K562 (cell line): ENCODE measurements at regions not wholly inside any gene's neighbourhood (a gene's known extent, or its start where the extent isn't known, plus 50 kb on each side); places are given as distances from the start of the nearest gene placed in this dataset.
A peak's percentile ranks its signal among the peaks of the same experiment; 100 is the strongest.

Experiments used
- FOXA3 ChIP-seq, 2 experiments: fragments of 450-650 bp in 1 of 2; sonication (generic) in 1 of 2; formaldehyde crosslinking; IDR thresholded peaks in 1 of 2; conservative IDR thresholded peaks in 1 of 2; 2 replicates each; pipeline versions ENCODE4 v1.4.0 to v1.8.0; 2020 to 2022; ENCODE audit warnings: mild to moderate bottlenecking in 2 of 2, missing genetic modification reagents in 1 of 2
- HNRNPUL1 ChIP-seq: fragments of 200-400 bp; formaldehyde crosslinking; IDR thresholded peaks from 2 replicates; pipeline ENCODE4 v1.6.1; 2017; ENCODE audit warnings: low read length
- MEIS2 ChIP-seq: fragments of 450-650 bp; IDR thresholded peaks from 2 replicates; pipeline ENCODE4 v1.6.1; 2014; ENCODE audit warnings: mild to moderate bottlenecking; ENCODE audit not compliant: partially characterized antibody
- MYBL2 ChIP-seq, 2 experiments: fragments of 450-650 bp in 1 of 2; sonication (generic) in 1 of 2; formaldehyde crosslinking in 1 of 2; IDR thresholded peaks; 2 replicates each; pipeline versions ENCODE4 v1.6.1 to v1.8.1; 2017 to 2022; ENCODE audit warnings: borderline replicate concordance in 1 of 2, inconsistent platforms in 1 of 2, low read depth in 1 of 2, mild to moderate bottlenecking in 1 of 2, missing genetic modification reagents in 1 of 2, moderate library complexity in 1 of 2
- NR2C1 ChIP-seq, 2 experiments: fragments of 450-650 bp; IDR thresholded peaks; 2 replicates each; pipeline ENCODE4 v1.6.1; 2017; ENCODE audit warnings: mild to moderate bottlenecking in 2 of 2, antibody characterized with exemption in 1 of 2, inconsistent platforms in 1 of 2, missing compliant biosample characterization in 1 of 2, missing genetic modification characterization in 1 of 2
- RFX5 ChIP-seq: IDR thresholded peaks from 2 replicates; pipeline ENCODE4 v1.6.1; 2011; ENCODE audit warnings: low read depth, mild to moderate bottlenecking, improper control_type of control experiment, low read length
- SMAD4 ChIP-seq: fragments of 250-450 bp; sonication (Bioruptor Pico); conservative IDR thresholded peaks from 2 replicates; pipeline ENCODE4 v1.8.0; 2021; ENCODE audit warnings: inconsistent platforms, mild to moderate bottlenecking, moderate library complexity
- SUPT5H ChIP-seq: fragments of 450-650 bp; IDR thresholded peaks from 2 replicates; pipeline ENCODE4 v1.6.1; 2016
- YBX1 ChIP-seq: fragments of 450-650 bp; IDR thresholded peaks from 2 replicates; pipeline ENCODE4 v1.7.1; 2016; ENCODE audit warnings: mild to moderate bottlenecking
- ZNF354B ChIP-seq: fragments of 250-450 bp; sonication (Bioruptor Pico); IDR thresholded peaks from 2 replicates; pipeline ENCODE4 v1.4.0; 2020
- ZNF436 ChIP-seq: fragments of 250-450, 450-650 bp; sonication (Bioruptor Pico); formaldehyde crosslinking; IDR thresholded peaks from 2 replicates; pipeline ENCODE4 v1.7.0; 2020; ENCODE audit warnings: mild to moderate bottlenecking
- ZNF695 ChIP-seq: fragments of 450-650 bp; formaldehyde crosslinking; IDR thresholded peaks from 2 replicates; pipeline ENCODE4 v1.4.0; 2020; ENCODE audit warnings: mild to moderate bottlenecking, moderate library complexity
- TF ChIP-seq, protein P1 (sequence below): sonication (generic); formaldehyde crosslinking; IDR thresholded peaks from 2 replicates; pipeline ENCODE4 v1.8.1; 2023; ENCODE audit warnings: missing genetic modification reagents, mild to moderate bottlenecking, borderline replicate concordance
- TF ChIP-seq, protein P2 (sequence below): fragments of 450-650 bp; formaldehyde crosslinking; IDR thresholded peaks from 2 replicates; pipeline ENCODE4 v1.4.0; 2020; ENCODE audit warnings: mild to moderate bottlenecking, moderate library complexity
- TF ChIP-seq, protein P3 (sequence below): fragments of 250-450 bp; sonication (Bioruptor Pico); IDR thresholded peaks from 2 replicates; pipeline ENCODE4 v1.8.0; 2022; ENCODE audit warnings: inconsistent platforms
- TF ChIP-seq, protein P4 (sequence below): fragments of 450-650 bp; IDR thresholded peaks from 2 replicates; pipeline ENCODE4 v1.6.1; 2016; ENCODE audit warnings: missing biosample characterization, missing genetic modification characterization

GRCh38 chr20:53738039-53738944, 144.7 kb upstream of the ZNF217 start (continued):
- TF ChIP-seq FOXA3 (CRISPR knock-in tag; conservative IDR thresholded peaks at IDR 0.05 in 1 of 2, IDR thresholded peaks at IDR 0.05 in 1 of 2) (peak; percentile 62 to 67; a peak in 2 of 4 replicates), ZNF354B (CRISPR knock-in tag) (no peak), HNRNPUL1 (no peak), ZNF436 (CRISPR knock-in tag) (no peak), MYBL2 (IDR thresholded peaks at IDR 0.05; ENCODE audit: low read depth) (no peak), MYBL2 (CRISPR knock-in tag; IDR thresholded peaks at IDR 0.05; ENCODE audit: borderline replicate concordance) (no peak), ZNF695 (no peak), NR2C1 (IDR thresholded peaks at IDR 0.05) (no peak), NR2C1 (tag; IDR thresholded peaks at IDR 0.05) (0 out of 2 replicates have a peak, but pooled peaks have one; percentile 15), SMAD4 (CRISPR knock-in tag) (no peak; the same call in 1 of the 2 replicates), YBX1 (no peak), MEIS2 (peak; percentile 71), RFX5 (no peak), SUPT5H (0 out of 2 replicates have a peak, but pooled peaks have one; percentile 25)
- TF ChIP-seq, protein P1, sequence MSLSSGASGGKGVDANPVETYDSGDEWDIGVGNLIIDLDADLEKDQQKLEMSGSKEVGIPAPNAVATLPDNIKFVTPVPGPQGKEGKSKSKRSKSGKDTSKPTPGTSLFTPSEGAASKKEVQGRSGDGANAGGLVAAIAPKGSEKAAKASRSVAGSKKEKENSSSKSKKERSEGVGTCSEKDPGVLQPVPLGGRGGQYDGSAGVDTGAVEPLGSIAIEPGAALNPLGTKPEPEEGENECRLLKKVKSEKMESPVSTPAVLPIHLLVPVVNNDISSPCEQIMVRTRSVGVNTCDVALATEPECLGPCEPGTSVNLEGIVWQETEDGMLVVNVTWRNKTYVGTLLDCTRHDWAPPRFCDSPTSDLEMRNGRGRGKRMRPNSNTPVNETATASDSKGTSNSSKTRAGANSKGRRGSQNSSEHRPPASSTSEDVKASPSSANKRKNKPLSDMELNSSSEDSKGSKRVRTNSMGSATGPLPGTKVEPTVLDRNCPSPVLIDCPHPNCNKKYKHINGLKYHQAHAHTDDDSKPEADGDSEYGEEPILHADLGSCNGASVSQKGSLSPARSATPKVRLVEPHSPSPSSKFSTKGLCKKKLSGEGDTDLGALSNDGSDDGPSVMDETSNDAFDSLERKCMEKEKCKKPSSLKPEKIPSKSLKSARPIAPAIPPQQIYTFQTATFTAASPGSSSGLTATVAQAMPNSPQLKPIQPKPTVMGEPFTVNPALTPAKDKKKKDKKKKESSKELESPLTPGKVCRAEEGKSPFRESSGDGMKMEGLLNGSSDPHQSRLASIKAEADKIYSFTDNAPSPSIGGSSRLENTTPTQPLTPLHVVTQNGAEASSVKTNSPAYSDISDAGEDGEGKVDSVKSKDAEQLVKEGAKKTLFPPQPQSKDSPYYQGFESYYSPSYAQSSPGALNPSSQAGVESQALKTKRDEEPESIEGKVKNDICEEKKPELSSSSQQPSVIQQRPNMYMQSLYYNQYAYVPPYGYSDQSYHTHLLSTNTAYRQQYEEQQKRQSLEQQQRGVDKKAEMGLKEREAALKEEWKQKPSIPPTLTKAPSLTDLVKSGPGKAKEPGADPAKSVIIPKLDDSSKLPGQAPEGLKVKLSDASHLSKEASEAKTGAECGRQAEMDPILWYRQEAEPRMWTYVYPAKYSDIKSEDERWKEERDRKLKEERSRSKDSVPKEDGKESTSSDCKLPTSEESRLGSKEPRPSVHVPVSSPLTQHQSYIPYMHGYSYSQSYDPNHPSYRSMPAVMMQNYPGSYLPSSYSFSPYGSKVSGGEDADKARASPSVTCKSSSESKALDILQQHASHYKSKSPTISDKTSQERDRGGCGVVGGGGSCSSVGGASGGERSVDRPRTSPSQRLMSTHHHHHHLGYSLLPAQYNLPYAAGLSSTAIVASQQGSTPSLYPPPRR (CRISPR knock-in tag) = no peak
- TF ChIP-seq, protein P2, sequence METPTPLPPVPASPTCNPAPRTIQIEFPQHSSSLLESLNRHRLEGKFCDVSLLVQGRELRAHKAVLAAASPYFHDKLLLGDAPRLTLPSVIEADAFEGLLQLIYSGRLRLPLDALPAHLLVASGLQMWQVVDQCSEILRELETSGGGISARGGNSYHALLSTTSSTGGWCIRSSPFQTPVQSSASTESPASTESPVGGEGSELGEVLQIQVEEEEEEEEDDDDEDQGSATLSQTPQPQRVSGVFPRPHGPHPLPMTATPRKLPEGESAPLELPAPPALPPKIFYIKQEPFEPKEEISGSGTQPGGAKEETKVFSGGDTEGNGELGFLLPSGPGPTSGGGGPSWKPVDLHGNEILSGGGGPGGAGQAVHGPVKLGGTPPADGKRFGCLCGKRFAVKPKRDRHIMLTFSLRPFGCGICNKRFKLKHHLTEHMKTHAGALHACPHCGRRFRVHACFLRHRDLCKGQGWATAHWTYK (CRISPR knock-in tag) = no peak
- TF ChIP-seq, protein P3, sequence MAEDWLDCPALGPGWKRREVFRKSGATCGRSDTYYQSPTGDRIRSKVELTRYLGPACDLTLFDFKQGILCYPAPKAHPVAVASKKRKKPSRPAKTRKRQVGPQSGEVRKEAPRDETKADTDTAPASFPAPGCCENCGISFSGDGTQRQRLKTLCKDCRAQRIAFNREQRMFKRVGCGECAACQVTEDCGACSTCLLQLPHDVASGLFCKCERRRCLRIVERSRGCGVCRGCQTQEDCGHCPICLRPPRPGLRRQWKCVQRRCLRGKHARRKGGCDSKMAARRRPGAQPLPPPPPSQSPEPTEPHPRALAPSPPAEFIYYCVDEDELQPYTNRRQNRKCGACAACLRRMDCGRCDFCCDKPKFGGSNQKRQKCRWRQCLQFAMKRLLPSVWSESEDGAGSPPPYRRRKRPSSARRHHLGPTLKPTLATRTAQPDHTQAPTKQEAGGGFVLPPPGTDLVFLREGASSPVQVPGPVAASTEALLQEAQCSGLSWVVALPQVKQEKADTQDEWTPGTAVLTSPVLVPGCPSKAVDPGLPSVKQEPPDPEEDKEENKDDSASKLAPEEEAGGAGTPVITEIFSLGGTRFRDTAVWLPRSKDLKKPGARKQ (CRISPR knock-in tag) = no peak
- TF ChIP-seq, protein P4, sequence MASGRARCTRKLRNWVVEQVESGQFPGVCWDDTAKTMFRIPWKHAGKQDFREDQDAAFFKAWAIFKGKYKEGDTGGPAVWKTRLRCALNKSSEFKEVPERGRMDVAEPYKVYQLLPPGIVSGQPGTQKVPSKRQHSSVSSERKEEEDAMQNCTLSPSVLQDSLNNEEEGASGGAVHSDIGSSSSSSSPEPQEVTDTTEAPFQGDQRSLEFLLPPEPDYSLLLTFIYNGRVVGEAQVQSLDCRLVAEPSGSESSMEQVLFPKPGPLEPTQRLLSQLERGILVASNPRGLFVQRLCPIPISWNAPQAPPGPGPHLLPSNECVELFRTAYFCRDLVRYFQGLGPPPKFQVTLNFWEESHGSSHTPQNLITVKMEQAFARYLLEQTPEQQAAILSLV (tag) = no peak
